Gastroesophageal sphincter (tissue), 4 donors: ENCODE measurements at regions not wholly inside any gene's neighbourhood (a gene's known extent, or its start where the extent isn't known, plus 50 kb on each side); places are given as distances from the start of the nearest gene placed in this dataset.

Experiments used
- ATAC-seq: fragments of 150-250 bp; one replicate; pipeline ENCODE4 v1.9.1; 2016; ENCODE audit warnings: mild to moderate bottlenecking, moderate library complexity
- H3K27ac ChIP-seq, 4 donors: fragments of 200-600 bp; sonication (generic) in 3 of 4; 1 replicate in 3 of 4; 2 replicates in 1 of 4; pipeline ENCODE4 v1.5.1; 2016 to 2019
- H3K27me3 ChIP-seq: fragments of 200-600 bp; sonication (generic); one replicate; pipeline ENCODE4 v1.5.1; 2019
- H3K36me3 ChIP-seq, 2 donors: fragments of 200-600 bp; sonication (generic); one replicate each; pipeline ENCODE4 v1.5.1; 2019; ENCODE audit warnings: control low read depth in 1 of 2
- H3K4me1 ChIP-seq, 3 donors: fragments of 200-600 bp; sonication (generic); 1 replicate in 2 of 3; 2 replicates in 1 of 3; pipeline ENCODE4 v1.5.1; 2016 to 2019; ENCODE audit warnings: control low read depth in 2 of 3
- H3K4me3 ChIP-seq, 2 donors: fragments of 200-600 bp; sonication (generic); one replicate each; pipeline ENCODE4 v1.5.1; 2019; ENCODE audit warnings: mild to moderate bottlenecking in 1 of 2, moderate library complexity in 1 of 2
- H3K9me3 ChIP-seq, 3 donors: fragments of 200-600 bp; sonication (generic); one replicate each; pipeline ENCODE4 v1.5.1; 2017 to 2019; ENCODE audit warnings: control low read depth in 2 of 3
- EP300 ChIP-seq: sonication (generic); formaldehyde crosslinking; IDR thresholded peaks from one replicate; pipeline ENCODE4 v1.6.1; 2017; ENCODE audit warnings: antibody characterized with exemption, mild to moderate bottlenecking
- POLR2A ChIP-seq, 2 donors: fragments of 450-650 bp; IDR thresholded peaks; one replicate each; pipeline ENCODE4 v1.6.1; 2017; ENCODE audit warnings: antibody characterized with exemption in 2 of 2, mild to moderate bottlenecking in 2 of 2, moderate library complexity in 1 of 2
- POLR2AphosphoS5 ChIP-seq: sonication (generic); formaldehyde crosslinking; IDR thresholded peaks from one replicate; pipeline ENCODE4 v1.6.1; 2017; ENCODE audit warnings: antibody characterized with exemption
- WGBS, 2 donors: methylation state at CpG; one replicate each; pipeline ENCODE4 v1.1.5; 2018; ENCODE audit warnings: low coverage in 1 of 2; 5-methylcytosine and 5-hydroxymethylcytosine counted together
- TF ChIP-seq, protein P1 (sequence below), 4 experiments: fragments of 200-600 bp in 2 of 4; fragments of 450-650 bp in 2 of 4; sonication (generic) in 1 of 4; IDR thresholded peaks; one replicate each; pipeline ENCODE4 v1.5.1; 2017 to 2019; ENCODE audit warnings: antibody characterized with exemption in 4 of 4, mild to moderate bottlenecking in 2 of 4, moderate library complexity in 2 of 4

DNA sequence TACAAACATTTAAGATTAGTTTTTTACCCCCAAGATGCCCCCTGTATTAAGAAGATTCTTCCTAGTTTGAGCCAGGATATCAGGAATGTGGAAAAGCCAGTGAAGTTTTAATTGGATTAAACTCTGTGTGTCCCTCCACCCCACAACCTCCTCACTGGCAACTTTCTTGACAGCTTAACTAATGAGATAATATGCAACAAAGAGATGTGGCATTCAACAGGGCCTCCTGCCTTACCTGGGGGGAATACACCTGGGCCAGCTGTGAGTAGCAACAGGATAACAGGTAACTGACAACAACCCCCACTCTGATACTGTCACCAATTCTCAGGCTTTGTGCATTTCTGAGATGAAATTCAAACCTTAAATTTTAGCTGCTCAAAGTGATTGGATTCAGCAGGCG is 512.3 kb downstream of the TFAP2B start:
- WGBS, 2 donors = 80 to 90% methylated on average over 1 of the region's 1 CpG
- H3K36me3 ChIP-seq = no peaks in the 10 kb centered on the region
- no peak for ATAC-seq

DNA sequence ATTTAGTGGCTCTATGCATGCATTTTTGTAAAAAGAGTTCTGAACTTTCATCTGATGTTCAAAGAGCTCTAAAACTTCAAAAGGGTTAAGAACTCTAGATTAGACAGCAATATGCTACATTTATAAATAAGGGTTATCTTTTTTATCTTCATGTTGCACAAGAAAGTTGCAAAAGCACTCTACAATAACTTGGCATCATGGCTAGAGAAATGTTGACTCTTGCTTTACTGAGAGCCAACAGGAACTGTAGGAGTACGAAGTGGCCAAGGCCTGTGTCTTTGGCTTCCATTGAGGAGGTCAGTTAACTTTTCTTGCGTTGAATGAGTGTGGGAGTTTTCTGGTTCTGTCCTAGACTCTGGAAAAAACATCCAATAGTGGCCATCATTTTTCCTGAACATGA is 516.9 kb downstream of the TFAP2B start:
- no peak overlapping the region for H3K4me3 ChIP-seq
- H3K36me3 ChIP-seq = no peaks in the 10 kb centered on the region
- ATAC-seq = no peak
- TF ChIP-seq POLR2A (IDR thresholded peaks at IDR 0.05) = no peak
- TF ChIP-seq, protein P1, sequence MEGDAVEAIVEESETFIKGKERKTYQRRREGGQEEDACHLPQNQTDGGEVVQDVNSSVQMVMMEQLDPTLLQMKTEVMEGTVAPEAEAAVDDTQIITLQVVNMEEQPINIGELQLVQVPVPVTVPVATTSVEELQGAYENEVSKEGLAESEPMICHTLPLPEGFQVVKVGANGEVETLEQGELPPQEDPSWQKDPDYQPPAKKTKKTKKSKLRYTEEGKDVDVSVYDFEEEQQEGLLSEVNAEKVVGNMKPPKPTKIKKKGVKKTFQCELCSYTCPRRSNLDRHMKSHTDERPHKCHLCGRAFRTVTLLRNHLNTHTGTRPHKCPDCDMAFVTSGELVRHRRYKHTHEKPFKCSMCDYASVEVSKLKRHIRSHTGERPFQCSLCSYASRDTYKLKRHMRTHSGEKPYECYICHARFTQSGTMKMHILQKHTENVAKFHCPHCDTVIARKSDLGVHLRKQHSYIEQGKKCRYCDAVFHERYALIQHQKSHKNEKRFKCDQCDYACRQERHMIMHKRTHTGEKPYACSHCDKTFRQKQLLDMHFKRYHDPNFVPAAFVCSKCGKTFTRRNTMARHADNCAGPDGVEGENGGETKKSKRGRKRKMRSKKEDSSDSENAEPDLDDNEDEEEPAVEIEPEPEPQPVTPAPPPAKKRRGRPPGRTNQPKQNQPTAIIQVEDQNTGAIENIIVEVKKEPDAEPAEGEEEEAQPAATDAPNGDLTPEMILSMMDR (IDR thresholded peaks at IDR 0.05) = no peak
- TF ChIP-seq EP300 = no peak
- no peak for TF ChIP-seq POLR2AphosphoS5
- no peaks in the 10 kb centered on the region for H3K27me3 ChIP-seq
- WGBS, 2 donors = 75 to 84% methylated on average over 2 of the region's 2 CpGs
- no peak overlapping the region for H3K27ac ChIP-seq
- H3K4me1 ChIP-seq = no peaks in the 10 kb centered on the region
- H3K9me3 ChIP-seq = no peaks in the 10 kb centered on the region

More for the DNA sequence above, 512.3 kb downstream of the TFAP2B start:
- no peaks in the 10 kb centered on the region for H3K27me3 ChIP-seq
- H3K9me3 ChIP-seq = no peaks in the 10 kb centered on the region
- H3K4me1 ChIP-seq = no peaks in the 10 kb centered on the region
- TF ChIP-seq POLR2A (IDR thresholded peaks at IDR 0.05) = no peak
- TF ChIP-seq, protein P1 (IDR thresholded peaks at IDR 0.05) = no peak
- no peak for TF ChIP-seq POLR2AphosphoS5
- TF ChIP-seq EP300 = no peak
- H3K4me3 ChIP-seq = no peak overlapping the region
- no peak overlapping the region for H3K27ac ChIP-seq

DNA sequence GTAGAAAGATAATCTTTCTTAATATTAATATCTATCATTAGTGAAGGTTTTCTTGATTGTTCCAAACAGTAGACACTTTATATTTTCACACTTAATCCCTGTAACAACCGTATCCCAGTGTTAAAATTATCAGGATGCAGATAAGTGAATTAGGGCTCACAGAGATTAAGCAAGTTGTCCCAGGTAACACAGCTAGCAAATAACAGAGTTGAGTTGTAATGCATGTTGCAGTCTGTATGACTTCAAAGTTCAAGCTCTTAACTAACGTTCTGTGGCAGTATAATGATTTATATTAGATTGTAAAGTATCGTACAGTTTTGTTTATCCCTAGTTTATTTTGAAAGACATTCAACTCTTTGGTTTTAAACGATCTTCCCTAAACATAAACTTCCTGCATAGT is 517.5 kb downstream of the TFAP2B start:
- no peak for TF ChIP-seq EP300
- no peak for TF ChIP-seq POLR2A (IDR thresholded peaks at IDR 0.05)
- no peak for TF ChIP-seq POLR2AphosphoS5
- TF ChIP-seq, protein P1 (IDR thresholded peaks at IDR 0.05) = no peak
- ATAC-seq = no peak
- no peak overlapping the region for H3K27ac ChIP-seq
- H3K4me3 ChIP-seq = no peak overlapping the region
- no peaks in the 10 kb centered on the region for H3K4me1 ChIP-seq
- no peaks in the 10 kb centered on the region for H3K9me3 ChIP-seq
- H3K36me3 ChIP-seq = no peaks in the 10 kb centered on the region
- 1 to 19% methylated on average over 4 of the region's 4 CpGs for WGBS, 2 donors
- no peaks in the 10 kb centered on the region for H3K27me3 ChIP-seq

DNA sequence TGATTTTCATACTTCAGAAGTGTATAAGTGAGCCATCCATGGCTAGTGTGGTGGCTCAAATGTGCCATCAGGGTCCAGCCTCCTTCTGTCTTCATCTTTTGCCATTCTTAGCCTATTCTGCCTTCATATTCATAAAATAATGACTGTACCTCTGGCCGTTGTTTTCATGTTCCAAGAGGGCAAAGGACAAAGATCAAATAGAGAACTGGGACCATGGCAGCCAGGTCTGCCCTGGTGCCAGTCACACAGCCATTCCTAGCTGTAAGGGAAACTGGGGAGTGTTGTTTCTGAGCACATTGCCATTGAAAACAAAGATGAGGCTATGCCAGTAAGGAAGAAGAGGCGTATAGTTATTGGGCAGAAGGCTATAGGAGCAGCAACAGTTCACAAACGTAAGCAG is 518.6 kb downstream of the TFAP2B start:
- 51 to 80% methylated on average over 2 to 3 of the region's 3 CpGs for WGBS, 2 donors
- H3K27me3 ChIP-seq = no peaks in the 10 kb centered on the region
- H3K4me1 ChIP-seq = no peaks in the 10 kb centered on the region
- no peak overlapping the region for H3K4me3 ChIP-seq
- no peak overlapping the region for H3K27ac ChIP-seq
- no peak for ATAC-seq
- H3K36me3 ChIP-seq = no peaks in the 10 kb centered on the region
- no peaks in the 10 kb centered on the region for H3K9me3 ChIP-seq
- TF ChIP-seq, protein P1 (IDR thresholded peaks at IDR 0.05) = no peak
- TF ChIP-seq POLR2AphosphoS5 (no peak), POLR2A (IDR thresholded peaks at IDR 0.05) (no peak), EP300 (no peak)

DNA sequence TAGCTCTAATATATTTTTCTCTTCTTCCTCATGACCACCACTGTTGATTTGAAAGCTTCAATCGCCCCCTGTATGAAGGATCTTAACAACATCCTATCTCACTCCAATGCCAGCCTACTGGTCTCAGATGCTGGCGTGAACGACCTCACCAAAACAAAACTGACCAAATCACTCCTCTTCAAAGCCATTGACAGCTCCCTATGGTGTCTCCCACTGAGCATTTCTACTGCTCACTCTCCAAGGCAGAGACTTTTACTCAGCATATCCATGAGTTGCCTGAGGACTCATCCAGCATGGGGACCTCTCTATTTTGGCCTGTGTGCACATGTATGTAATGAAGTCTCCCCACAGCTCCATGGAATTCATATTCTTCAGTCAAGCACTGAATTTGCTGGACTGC is 520.4 kb downstream of the TFAP2B start:
- Histone ChIP-seq H3K27me3 (no peaks in the 10 kb centered on the region), H3K4me3 (no peak overlapping the region), H3K27ac (no peak overlapping the region), H3K9me3 (no peaks in the 10 kb centered on the region), H3K4me1 (no peaks in the 10 kb centered on the region), H3K36me3 (no peaks in the 10 kb centered on the region)
- TF ChIP-seq POLR2A (IDR thresholded peaks at IDR 0.05) = no peak
- TF ChIP-seq, protein P1 (IDR thresholded peaks at IDR 0.05) = no peak
- TF ChIP-seq POLR2AphosphoS5 = no peak
- no peak for TF ChIP-seq EP300
- ATAC-seq = no peak
- 65% methylated on average over 3 of the region's 3 CpGs; no CpG with 5 or more reads in 1 of the 2 donors for WGBS, 2 donors
